ENCODE measurements at regions not wholly inside any gene's neighbourhood (a gene's known extent, or its start where the extent isn't known, plus 50 kb on each side); places are given as distances from the start of the nearest gene placed in this dataset.
"Not testable (repeated sequence)": the region's sequence is repeated elsewhere in the genome, so short reads cannot be mapped to it uniquely, and the experiment has no call there.

DNA sequence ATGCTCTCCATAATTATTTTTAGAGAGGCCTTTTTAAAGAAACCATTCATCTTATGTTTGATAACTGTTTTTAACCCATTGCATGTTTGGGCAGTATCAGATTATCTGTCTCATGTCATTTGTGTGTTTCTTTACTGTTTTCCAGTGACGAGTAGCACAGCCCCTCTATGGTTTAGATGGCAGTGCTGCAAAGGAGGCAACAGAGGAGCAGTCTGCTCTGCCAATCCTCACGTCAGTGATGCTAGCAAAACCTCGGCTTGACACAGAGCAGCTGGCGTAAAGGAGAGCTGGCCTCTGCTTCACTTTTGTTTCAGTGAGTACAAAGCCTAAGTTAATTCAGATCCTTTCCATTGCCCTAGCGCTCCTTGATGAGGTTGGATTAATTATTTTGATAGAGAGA, 80.4 kb upstream of the GARIN1A start:
- Mint-ChIP-seq H3K27me3 (no peaks in the 10 kb centered on the region), H3K9me3 (ENCODE audit: low read depth) (no peaks in the 10 kb centered on the region), H3K27ac (no peak overlapping the region), H3K36me3 (ENCODE audit: insufficient read depth) (peaks cover 30% of the 10 kb centered on the region), H3K4me3 (ENCODE audit: low read depth) (no peak overlapping the region), H3K4me1 (ENCODE audit: low read depth) (no peaks in the 10 kb centered on the region)
- no peak for DNase-seq (ENCODE audit: low spot score, unreplicated experiment)
- TF ChIP-seq, protein P1, sequence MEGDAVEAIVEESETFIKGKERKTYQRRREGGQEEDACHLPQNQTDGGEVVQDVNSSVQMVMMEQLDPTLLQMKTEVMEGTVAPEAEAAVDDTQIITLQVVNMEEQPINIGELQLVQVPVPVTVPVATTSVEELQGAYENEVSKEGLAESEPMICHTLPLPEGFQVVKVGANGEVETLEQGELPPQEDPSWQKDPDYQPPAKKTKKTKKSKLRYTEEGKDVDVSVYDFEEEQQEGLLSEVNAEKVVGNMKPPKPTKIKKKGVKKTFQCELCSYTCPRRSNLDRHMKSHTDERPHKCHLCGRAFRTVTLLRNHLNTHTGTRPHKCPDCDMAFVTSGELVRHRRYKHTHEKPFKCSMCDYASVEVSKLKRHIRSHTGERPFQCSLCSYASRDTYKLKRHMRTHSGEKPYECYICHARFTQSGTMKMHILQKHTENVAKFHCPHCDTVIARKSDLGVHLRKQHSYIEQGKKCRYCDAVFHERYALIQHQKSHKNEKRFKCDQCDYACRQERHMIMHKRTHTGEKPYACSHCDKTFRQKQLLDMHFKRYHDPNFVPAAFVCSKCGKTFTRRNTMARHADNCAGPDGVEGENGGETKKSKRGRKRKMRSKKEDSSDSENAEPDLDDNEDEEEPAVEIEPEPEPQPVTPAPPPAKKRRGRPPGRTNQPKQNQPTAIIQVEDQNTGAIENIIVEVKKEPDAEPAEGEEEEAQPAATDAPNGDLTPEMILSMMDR (IDR thresholded peaks at IDR 0.05; ENCODE audit: unreplicated experiment), result no peak

DNA sequence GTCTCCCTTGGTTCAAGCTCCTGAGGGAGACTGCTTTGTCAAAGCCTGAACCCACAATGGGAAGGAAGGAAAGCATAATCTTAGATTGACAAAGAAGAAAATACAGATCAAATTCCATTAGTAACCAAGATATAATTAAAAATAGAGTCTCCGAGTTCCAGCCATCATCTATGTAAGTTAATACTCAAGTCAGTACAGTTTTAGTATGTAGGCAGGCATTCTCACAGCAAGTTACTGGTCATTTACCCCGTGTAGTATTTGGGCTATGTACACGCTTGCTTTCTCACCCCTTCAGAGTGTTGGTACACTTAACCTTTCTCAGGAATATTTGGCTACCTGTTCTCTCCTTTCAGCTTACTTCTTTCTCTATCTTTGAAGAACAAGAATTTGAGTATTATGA, 79.9 kb upstream of the GARIN1A start:
- H3K4me3 Mint-ChIP-seq (ENCODE audit: low read depth); H3K27me3 Mint-ChIP-seq; DNase-seq (ENCODE audit: low spot score, unreplicated experiment); H3K27ac Mint-ChIP-seq; H3K4me1 Mint-ChIP-seq (ENCODE audit: low read depth); H3K9me3 Mint-ChIP-seq (ENCODE audit: low read depth): not testable (repeated sequence)
- peaks cover 30% of the 10 kb centered on the region for H3K36me3 Mint-ChIP-seq (ENCODE audit: insufficient read depth)

DNA sequence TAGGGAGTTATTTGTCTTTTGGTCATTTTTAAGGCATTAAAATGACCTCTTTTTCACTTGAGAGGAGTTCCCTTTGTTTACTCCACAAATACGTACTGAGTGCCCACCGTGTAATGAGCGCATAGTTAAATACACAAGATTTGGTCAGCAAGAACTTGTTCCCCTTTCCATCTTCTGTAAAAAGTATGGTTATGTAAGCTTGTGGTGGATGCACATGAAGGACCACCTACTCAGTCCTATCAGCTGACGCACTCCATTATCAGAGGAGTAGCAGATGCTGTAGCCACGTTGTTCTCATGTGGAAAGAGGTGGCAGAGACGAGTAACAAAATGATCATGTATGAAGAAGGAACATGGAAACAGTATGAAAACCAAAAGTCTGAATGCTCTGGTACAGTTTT, 78.0 kb upstream of the GARIN1A start:
- not testable (repeated sequence) for H3K9me3 Mint-ChIP-seq (ENCODE audit: low read depth)

DNA sequence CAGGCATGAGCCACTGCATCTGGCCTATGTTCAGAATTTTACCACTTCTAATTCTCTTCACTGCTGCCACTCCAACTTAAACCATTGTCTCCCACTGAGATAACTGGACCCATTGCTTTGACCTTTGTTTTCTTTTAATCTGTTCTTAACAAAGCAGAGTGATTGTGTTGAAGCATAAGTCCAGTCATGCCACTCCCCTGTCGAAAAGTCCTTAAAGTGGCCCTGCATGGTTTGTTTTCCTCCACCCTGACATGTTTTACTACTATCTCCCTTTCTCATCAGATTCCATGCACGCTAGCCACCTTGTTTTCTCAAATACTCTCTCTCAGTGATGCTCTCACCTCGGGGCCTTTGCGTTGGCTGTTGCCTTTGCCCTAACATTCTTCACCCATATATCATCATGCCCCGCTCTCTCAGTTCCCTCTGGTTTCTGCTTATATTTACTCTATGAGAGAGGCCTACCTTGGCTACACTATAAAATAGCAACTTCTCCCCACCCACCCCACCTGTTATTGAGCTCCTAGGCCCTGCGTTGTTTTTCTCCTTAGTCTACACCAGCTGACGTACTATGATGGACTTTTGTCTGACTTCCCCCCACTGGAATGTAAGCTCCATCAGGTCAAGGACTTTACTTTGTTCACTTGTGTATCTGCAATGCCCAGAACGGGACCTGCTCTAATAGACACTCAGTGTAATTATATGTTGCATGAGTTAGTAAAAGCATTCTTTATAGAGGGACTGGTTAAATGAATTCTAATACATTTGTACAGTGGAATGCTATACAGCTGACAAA, 75.6 kb upstream of the GARIN1A start:
- H3K4me1 Mint-ChIP-seq (ENCODE audit: low read depth); DNase-seq (ENCODE audit: low spot score, unreplicated experiment); H3K27me3 Mint-ChIP-seq; H3K9me3 Mint-ChIP-seq (ENCODE audit: low read depth); H3K4me3 Mint-ChIP-seq (ENCODE audit: low read depth): not testable (repeated sequence)
- H3K36me3 Mint-ChIP-seq (ENCODE audit: insufficient read depth), result peaks cover 29% of the 10 kb centered on the region
- peak overlapping the region; percentile 22 for H3K27ac Mint-ChIP-seq

More for the DNA sequence above, 78.0 kb upstream of the GARIN1A start:
- Mint-ChIP-seq H3K27ac (peak overlapping the region; percentile 63), H3K36me3 (ENCODE audit: insufficient read depth) (peaks cover 30% of the 10 kb centered on the region)
- H3K4me1 Mint-ChIP-seq (ENCODE audit: low read depth); DNase-seq (ENCODE audit: low spot score, unreplicated experiment); H3K27me3 Mint-ChIP-seq; H3K4me3 Mint-ChIP-seq (ENCODE audit: low read depth): not testable (repeated sequence)

DNA sequence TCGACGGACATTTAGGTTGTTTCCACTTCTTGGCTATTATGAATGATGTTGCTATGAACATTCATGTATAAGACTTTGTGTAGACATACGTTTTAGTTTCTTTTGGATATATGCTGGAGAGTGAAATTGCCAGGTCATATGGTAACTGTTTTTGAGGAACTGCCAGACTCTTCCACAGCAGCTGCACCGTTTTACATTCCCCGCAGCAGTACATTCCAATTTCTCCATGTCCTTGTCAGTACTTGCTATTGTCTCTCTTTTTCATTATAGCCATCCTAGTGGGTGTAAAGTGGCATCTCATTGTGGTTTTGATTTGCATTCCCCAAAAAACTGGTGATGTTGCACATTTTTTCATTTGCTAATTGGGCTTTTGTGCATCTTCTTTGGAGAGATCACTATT, 73.1 kb upstream of the GARIN1A start:
- H3K27ac Mint-ChIP-seq; H3K4me1 Mint-ChIP-seq (ENCODE audit: low read depth); H3K27me3 Mint-ChIP-seq; H3K9me3 Mint-ChIP-seq (ENCODE audit: low read depth); DNase-seq (ENCODE audit: low spot score, unreplicated experiment); H3K4me3 Mint-ChIP-seq (ENCODE audit: low read depth): not testable (repeated sequence)
- H3K36me3 Mint-ChIP-seq (ENCODE audit: insufficient read depth), result peaks cover 24% of the 10 kb centered on the region

DNA sequence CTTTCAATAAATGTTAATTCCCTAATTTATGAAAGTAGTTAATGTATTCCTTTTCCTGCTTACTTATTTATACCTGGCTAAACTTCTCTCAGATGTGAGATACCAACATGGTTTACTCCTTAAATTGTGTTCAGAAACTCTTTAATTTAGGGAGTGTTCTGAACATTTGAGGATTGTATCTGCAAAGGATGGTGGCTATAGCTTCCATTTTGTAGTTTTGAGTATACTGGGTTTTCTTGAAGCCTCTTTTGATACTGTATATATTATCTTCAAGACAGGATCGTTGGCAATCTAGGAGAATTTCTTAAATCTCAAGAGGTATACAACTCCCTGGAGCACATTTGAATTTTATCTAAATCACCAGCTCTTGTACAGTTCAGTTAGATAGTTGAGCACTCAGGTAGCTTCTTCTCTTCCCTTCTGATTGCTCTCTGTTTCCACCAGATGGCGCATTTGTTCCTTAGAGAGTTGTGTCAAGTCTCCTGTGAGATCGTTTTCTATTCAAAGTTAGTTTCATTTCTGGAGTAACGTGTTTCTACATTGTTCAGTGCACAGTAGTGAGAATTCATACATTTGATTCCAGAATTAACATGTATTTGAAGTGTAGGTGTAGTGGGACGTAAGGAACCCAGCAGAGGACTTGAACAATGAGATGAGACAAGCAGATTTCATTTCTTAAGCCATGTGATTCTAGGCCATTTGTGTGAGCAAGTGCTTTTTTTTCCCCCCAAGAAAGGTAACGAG, 63.2 kb upstream of the GARIN1A start:
- H3K4me3 Mint-ChIP-seq (ENCODE audit: low read depth); H3K9me3 Mint-ChIP-seq (ENCODE audit: low read depth); H3K4me1 Mint-ChIP-seq (ENCODE audit: low read depth); DNase-seq (ENCODE audit: low spot score, unreplicated experiment); H3K36me3 Mint-ChIP-seq (ENCODE audit: insufficient read depth); H3K27me3 Mint-ChIP-seq: not testable (repeated sequence)
- TF ChIP-seq, protein P1 (IDR thresholded peaks at IDR 0.05; ENCODE audit: unreplicated experiment), result peak; percentile 63
- peak overlapping the region; percentile 51 for H3K27ac Mint-ChIP-seq

DNA sequence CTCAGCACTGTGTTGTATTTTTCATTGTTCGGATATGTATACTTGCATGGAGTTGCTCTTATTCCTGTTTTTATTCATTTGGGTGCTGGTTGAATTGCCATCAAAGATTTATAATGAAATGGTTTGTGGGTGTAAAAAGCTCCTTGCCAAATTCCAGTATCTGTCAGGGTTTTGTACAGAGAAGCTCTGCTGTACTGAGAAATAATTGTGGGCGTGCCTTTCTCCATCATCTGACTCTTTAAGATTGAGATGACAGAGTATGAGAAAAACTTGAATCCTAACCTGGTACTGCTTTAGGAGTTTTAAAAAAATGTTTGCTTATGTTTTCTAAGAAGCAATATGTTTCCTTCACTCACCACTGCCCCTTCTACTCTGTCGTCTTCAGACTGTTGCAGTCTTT, 58.7 kb upstream of the GARIN1A start:
- not testable (repeated sequence) for H3K36me3 Mint-ChIP-seq (ENCODE audit: insufficient read depth); H3K27me3 Mint-ChIP-seq; H3K9me3 Mint-ChIP-seq (ENCODE audit: low read depth); H3K4me1 Mint-ChIP-seq (ENCODE audit: low read depth); H3K4me3 Mint-ChIP-seq (ENCODE audit: low read depth); H3K27ac Mint-ChIP-seq; DNase-seq (ENCODE audit: low spot score, unreplicated experiment)

DNA sequence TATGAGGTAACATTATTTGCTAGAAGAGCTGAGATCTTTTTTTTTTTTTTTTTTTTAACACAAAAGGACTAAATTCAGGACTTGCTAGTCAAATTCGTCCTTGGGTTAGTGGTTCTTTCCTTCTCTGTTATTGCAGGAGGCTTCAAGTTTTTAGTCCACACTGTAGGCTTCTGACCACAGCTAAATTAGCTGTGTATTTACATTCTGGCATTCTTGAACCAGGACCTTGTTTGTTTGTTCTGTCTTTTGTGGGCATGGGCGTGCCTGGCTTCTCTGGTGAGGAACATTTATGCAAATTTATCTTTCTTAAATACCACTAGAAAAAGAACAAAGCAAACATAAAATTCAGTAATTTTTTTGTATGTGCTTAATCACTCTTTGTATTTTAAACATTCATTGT, 57.3 kb upstream of the GARIN1A start:
- not testable (repeated sequence) for H3K9me3 Mint-ChIP-seq (ENCODE audit: low read depth)

DNA sequence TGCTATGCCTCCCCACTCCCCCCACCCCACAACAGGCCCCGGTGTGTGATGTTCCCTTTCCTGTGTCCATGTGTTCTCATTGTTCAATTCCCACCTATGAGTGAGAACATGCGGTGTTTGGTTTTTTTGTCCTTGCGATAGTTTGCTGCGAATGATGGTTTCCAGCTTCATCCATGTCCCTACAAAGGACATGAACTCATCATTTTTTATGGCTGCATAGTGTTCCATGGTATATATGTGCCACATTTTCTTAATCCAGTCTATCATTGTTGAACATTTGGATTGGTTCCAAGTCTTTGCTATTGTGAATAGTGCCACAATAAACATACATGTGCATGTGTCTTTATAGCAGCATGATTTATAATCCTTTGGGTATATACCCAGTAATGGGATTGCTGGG, 55.3 kb upstream of the GARIN1A start:
- H3K27me3 Mint-ChIP-seq; H3K4me1 Mint-ChIP-seq (ENCODE audit: low read depth); H3K27ac Mint-ChIP-seq; H3K9me3 Mint-ChIP-seq (ENCODE audit: low read depth); DNase-seq (ENCODE audit: low spot score, unreplicated experiment); H3K36me3 Mint-ChIP-seq (ENCODE audit: insufficient read depth); H3K4me3 Mint-ChIP-seq (ENCODE audit: low read depth): not testable (repeated sequence)

More for the DNA sequence above, 57.3 kb upstream of the GARIN1A start:
- DNase-seq (ENCODE audit: low spot score, unreplicated experiment); H3K4me3 Mint-ChIP-seq (ENCODE audit: low read depth); H3K4me1 Mint-ChIP-seq (ENCODE audit: low read depth); H3K36me3 Mint-ChIP-seq (ENCODE audit: insufficient read depth); H3K27me3 Mint-ChIP-seq: not testable (repeated sequence)
- peak overlapping the region; percentile 69 for H3K27ac Mint-ChIP-seq

Measured in progenitor cell of endocrine pancreas (in vitro differentiated cells).